ENCODE measurements at regions not wholly inside any gene's neighbourhood (a gene's known extent, or its start where the extent isn't known, plus 50 kb on each side); places are given as distances from the start of the nearest gene placed in this dataset.

GRCh38 chr10:8978100-8978499 lies 923.6 kb downstream of the GATA3 start:
- no peak for DNase-seq (ENCODE audit: low read depth in 2 of 2)

- no peak for DNase-seq (ENCODE audit: low read depth in 2 of 2)
These were observed 925.5 kb downstream of the GATA3 start for GRCh38 chr10:8979976-8980375.

GRCh38 chr10:8981277-8981676 lies 926.8 kb downstream of the GATA3 start:
- DNase-seq (ENCODE audit: low read depth in 2 of 2) = no peak

GRCh38 chr10:8985651-8986050 lies 931.2 kb downstream of the GATA3 start:
- DNase-seq (ENCODE audit: low read depth in 2 of 2) = no peak

DNA sequence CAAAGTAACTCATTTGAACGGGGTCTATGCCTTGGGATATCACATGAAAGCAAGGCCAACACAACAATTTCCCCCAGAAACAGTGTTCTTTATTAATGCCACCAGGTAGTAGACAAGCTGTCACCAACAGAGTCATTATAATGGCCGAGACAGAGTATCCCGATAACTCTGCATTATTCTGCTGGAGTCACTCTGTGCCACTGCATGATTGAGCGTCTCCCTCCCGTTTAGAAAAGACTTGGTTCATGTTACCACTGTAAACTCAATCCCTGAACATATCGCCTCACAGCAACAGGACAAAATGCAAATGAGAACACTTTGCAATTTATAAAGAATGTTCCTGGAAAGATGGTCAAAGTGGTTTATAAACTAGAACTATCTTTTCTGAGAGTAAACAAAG lies 932.5 kb downstream of the GATA3 start:
- DNase-seq (ENCODE audit: low read depth in 2 of 2) = no peak

- DNase-seq (ENCODE audit: low read depth in 2 of 2) = no peak
These were observed 933.2 kb downstream of the GATA3 start for GRCh38 chr10:8987712-8988111.

DNA sequence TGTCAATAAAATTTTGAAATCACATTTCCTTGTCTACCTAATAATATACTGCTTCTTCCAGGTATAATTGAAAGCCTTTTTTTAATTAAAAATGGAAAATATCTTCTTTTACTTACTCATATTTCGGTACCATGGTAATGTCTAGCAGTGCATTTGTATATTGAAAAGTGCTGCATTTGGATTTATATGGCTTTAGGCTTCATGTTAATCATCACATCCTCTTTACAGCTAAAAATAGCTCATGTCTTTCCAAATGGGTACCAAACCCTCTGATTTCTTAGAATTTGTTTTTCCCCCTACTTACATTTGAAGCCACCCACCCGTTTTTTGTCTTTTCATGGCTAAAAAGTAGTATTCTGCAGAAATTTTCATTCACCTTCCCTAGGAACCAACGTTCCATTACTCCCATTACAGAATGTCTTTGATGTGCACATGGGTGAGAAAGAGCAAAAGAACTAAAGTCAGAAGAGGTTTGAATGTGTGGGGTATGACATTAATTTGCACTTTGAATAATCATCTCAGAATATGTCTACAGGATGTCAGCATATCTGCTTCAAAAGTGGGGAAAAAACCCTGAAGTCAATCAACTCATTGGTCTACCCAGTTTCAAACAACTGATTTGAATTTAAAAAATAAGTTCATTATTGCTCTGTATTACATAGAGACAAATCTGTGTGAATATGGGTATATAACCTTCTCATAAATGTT lies 935.9 kb downstream of the GATA3 start:
- DNase-seq (ENCODE audit: low read depth in 2 of 2) = no peak

- DNase-seq (ENCODE audit: low read depth in 2 of 2) = no peak
These were observed 937.5 kb downstream of the GATA3 start for GRCh38 chr10:8992009-8992408.

- no peak for DNase-seq (ENCODE audit: low read depth in 2 of 2)
These were observed 939.4 kb downstream of the GATA3 start for GRCh38 chr10:8993864-8994263.

DNA sequence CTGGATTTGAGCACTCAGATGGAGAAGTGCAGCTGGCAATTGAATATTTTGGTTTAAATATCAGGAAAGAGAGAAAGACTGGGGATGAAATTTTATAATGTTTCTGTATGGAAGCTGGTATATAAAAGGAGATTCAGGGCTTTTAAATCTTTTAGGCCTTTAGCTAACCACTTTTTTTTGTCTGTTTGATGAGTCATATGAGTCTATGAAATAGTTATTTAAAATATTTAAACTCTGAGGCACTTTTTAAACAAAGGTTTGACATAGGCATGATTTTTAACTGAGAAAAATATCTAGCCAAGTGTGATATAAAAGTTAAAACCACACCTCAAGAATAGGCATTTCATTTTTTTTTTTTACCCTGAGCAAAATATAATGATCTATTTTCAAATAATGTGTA lies 944.3 kb downstream of the GATA3 start:
- no peak for DNase-seq (ENCODE audit: low read depth in 2 of 2)

DNA sequence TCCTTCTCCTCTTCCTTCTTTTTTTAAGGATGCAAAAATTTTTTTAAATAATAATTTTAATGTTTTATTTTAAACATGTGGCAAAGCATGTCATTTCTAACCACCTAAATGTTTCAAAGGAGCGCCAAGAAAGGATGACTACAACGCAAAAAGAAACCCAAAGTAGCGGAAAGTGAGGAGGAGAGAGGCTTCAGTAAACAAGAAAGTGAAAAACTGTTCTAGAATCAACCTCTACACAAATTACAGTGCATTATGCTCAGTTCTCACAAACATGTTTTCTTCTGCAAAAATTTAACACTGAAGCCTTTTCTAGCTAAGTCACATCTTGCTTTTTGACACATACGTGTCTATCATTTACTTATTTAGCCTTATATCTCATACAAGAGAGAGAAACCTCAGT lies 948.6 kb downstream of the GATA3 start:
- no peak for DNase-seq (ENCODE audit: low read depth in 2 of 2)

DNA sequence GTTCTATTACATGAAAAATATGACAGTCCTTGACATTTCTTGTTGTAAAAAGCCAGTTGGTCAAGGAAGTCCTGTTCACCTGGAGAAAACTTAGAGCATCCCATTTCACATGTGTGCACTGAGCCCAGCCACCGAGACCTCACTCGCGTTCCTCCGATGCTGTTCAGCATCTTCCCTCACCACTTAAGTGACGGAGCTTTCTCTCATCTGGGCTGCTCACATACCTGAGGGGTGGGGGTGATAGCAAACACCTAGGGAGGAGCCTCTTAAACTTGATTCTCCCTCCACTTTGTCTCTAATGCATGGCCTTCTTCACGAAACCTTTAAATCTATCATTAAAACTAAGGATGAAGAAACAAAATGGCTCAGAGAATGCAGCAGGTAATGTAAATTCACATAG lies 950.2 kb downstream of the GATA3 start:
- DNase-seq (ENCODE audit: low read depth in 2 of 2) = no peak

GRCh38 chr10:9009505-9009904 lies 955.0 kb downstream of the GATA3 start:
- no peak for DNase-seq (ENCODE audit: low read depth in 2 of 2)

DNA sequence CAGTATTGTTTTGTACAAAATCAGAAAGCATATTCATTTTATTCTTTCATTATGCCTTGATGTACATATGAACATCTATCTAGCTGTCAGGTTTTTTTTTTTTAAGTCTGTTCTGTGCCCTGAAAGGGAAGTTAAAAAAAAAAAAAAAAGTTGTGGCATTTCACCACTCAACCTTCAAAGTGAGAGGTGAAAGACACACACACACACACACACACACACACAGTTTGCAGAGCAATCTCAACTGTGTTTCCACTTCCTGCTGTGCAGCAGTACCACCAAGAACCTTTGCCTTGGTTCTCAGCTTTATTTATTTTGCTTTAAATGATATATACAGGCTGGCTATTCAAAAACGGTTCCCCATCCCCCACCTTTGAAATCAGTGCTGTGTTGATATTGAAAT lies 955.6 kb downstream of the GATA3 start:
- no peak for DNase-seq (ENCODE audit: low read depth in 2 of 2)

- no peak for DNase-seq (ENCODE audit: low read depth in 2 of 2)
These were observed 956.6 kb downstream of the GATA3 start for GRCh38 chr10:9010931-9011670.

- no peak for DNase-seq (ENCODE audit: low read depth in 2 of 2)
These were observed 957.8 kb downstream of the GATA3 start for GRCh38 chr10:9012312-9012711.

DNA sequence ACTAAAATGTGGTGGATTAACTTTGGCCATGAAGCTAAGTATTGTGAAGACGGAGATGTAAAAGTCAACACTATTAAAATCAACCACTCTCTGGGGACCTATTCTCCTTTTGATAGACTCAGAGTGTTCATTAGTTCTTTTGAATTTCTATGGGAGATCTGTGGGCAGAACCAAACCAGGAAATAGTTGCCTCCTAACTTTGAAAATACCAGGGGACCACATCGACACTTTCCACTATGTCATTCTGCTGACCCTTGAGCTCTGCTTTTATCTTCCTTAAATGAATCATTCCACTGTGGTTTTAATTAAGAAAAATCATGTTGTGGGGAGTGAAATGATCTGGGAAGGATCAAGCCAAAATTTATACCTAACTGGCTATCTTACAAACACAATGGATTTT lies 960.5 kb downstream of the GATA3 start:
- no peak for DNase-seq (ENCODE audit: low read depth in 2 of 2)

GRCh38 chr10:9015447-9015846 lies 961.0 kb downstream of the GATA3 start:
- no peak for DNase-seq (ENCODE audit: low read depth in 2 of 2)

DNA sequence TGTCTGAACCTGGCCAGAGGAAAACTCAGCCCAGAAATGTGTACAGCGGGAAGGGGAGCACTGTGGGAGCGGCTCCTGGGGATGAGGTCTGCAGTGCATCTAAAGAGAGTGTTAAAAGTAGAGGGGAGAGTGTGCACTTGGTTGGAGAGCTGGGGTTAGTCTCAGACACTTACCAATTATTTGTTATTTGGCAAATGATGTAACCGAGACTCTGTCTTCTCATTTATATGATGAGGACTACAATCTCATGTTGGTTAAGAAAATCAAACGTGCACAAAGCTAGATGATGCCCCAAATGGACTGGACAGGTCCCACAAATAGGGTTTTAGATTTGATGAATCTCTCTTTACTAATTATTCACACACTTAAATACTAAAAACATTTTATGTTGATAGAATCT lies 962.4 kb downstream of the GATA3 start:
- DNase-seq (ENCODE audit: low read depth in 2 of 2) = no peak

DNA sequence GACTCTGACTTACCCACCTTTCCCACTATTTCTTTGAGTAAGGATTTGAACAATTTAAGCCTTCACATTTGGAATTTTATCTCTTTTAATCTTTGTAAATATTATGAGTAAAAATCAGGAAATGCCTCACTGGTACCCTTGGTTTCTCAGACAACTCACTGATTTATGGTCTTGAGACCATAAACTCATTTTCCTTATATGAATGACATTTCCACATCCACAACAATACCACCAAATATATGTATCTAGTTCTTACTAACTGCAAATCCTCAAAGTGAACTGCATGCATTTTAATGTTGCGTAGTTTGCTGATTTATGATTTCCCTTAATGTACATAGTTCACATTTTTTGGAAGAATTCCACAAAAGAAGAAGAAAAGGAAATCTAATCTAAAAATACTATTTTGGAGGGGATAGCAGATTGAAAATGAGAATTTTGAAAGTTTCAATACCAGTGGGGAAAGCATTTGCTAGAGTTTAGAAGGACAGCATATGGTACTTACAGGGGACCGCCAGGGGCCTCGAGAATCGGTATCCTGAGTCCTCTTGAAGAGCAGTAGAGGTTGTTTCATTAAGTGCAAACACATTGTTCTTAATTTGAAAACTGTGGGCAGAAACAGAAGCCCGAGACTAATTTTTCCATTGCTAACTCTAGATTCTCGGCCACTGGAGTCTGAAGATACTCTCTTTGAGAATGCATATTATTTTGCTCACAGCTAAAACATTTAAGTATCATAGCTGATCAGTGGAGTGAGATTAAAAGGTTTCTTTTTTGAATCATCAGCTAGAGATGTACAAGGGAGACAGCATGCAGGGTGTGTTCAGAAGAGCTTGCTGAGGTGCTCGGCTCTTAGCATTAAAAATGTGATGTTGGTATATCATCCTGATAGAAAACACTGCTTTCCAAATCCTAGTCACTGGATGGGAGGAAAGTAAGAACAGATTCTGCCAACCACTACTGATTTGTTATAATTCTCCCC lies 964.0 kb downstream of the GATA3 start:
- DNase-seq (ENCODE audit: low read depth in 2 of 2) = no peak

- no peak for DNase-seq (ENCODE audit: low read depth in 2 of 2)
These were observed 968.7 kb downstream of the GATA3 start for GRCh38 chr10:9023206-9023605.

DNA sequence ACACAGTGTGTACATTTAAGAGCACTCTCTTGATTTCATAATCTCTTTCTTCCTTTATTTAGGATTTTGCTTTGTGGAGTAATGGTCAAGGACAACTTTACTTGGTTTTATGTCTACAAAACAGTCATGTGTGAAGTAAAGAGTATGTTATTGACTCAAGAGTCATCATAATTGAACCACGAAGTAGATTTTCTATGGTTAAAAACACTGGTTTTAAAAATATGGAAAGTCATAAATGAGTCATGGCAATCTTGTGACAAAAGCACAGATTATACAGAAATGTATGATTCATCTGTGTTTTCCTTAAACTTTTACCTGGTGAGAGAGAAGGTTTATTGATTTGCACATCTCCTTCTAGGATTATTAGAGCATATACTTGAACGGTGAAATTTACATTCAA lies 969.7 kb downstream of the GATA3 start:
- DNase-seq (ENCODE audit: low read depth in 2 of 2) = no peak
